Endothelial cell of umbilical vein (primary cell): ENCODE measurements at regions not wholly inside any gene's neighbourhood (a gene's known extent, or its start where the extent isn't known, plus 50 kb on each side); places are given as distances from the start of the nearest gene placed in this dataset.
"Not testable (repeated sequence)": the region's sequence is repeated elsewhere in the genome, so short reads cannot be mapped to it uniquely, and the experiment has no call there.

Experiments
- BruUV-seq: library from RNA; stranded (reverse); fragments of 400-500 nt; replicated peaks from 2 replicates; lab custom pipeline; 2021; lab: Mats Ljungman, UMichigan
- CTCF ChIA-PET: fragments of 300-600, 350-600 bp; sonication (Branson Sonifier 250); formaldehyde crosslinking; loops from one replicate; lab custom pipeline; 2021; ENCODE audit warnings: antibody characterized with exemption, inconsistent platforms; lab: Charles Lee
- POLR2A ChIA-PET: fragments of 300-600, 350-600 bp; sonication (Branson Sonifier 250); formaldehyde crosslinking; loops from one replicate; lab custom pipeline; 2021; ENCODE audit warnings: antibody characterized with exemption, inconsistent platforms; lab: Charles Lee
- DNase-seq: peaks from one replicate; pipeline ENCODE4 v3.0.0-alpha.2; 2011; ENCODE audit warnings: low read depth, low spot score
- FAIRE-seq: peaks from 2 replicates; lab custom pipeline; 2011; peaks lifted over from hg19 to GRCh38; lab: Jason Lieb, UNC
- H2AFZ ChIP-seq: 2 replicates; pipeline ENCODE4 v1.6.0; 2012; ENCODE audit warnings: low read depth, low read length, control low read depth, inconsistent platforms
- H3K27ac ChIP-seq: 2 replicates; pipeline ENCODE4 v1.5.1; 2011; ENCODE audit warnings: low read depth, mild to moderate bottlenecking, control low read depth, low read length, moderate library complexity; ENCODE audit not compliant: insufficient read depth
- H3K27me3 ChIP-seq, 2 experiments: 2 replicates each; pipeline versions ENCODE4 v1.6.0 to v1.6.1; 2011; ENCODE audit warnings: low read length in 2 of 2, mixed read lengths in 1 of 2; ENCODE audit not compliant: control insufficient read depth in 2 of 2, insufficient read depth in 2 of 2
- H3K36me3 ChIP-seq, 2 experiments: 2 replicates in 1 of 2; 3 replicates in 1 of 2; pipeline ENCODE4 v1.5.1; 2011; ENCODE audit warnings: low read length in 2 of 2, mild to moderate bottlenecking in 1 of 2, moderate library complexity in 1 of 2; ENCODE audit not compliant: control insufficient read depth in 2 of 2, insufficient read depth in 2 of 2; ENCODE audit errors: extremely low read depth in 1 of 2
- H3K4me1 ChIP-seq: 3 replicates; pipeline ENCODE4 v1.5.1; 2011; ENCODE audit warnings: mild to moderate bottlenecking, low read length; ENCODE audit not compliant: control insufficient read depth, insufficient read depth; ENCODE audit errors: extremely low read depth
- H3K4me2 ChIP-seq: 2 replicates; pipeline ENCODE4 v1.6.1; 2011; ENCODE audit warnings: low read length, control low read depth, mixed read lengths; ENCODE audit not compliant: insufficient read depth
- H3K4me3 ChIP-seq, 3 experiments: fragments of 200-600 bp in 1 of 3; sonication (generic), shearing (Covaris generic) in 1 of 3; replicated peaks in 1 of 3; 2 replicates each; pipeline ENCODE4 v1.5.1; 2011 to 2016; ENCODE audit warnings: control low read depth in 3 of 3, low read length in 3 of 3, mild to moderate bottlenecking in 2 of 3, inconsistent platforms in 1 of 3, low read depth in 1 of 3, moderate library complexity in 1 of 3; ENCODE audit not compliant: insufficient read depth in 1 of 3
- H3K79me2 ChIP-seq: 2 replicates; pipeline ENCODE4 v1.6.0; 2012; ENCODE audit warnings: low read length, inconsistent platforms; ENCODE audit not compliant: control insufficient read depth, insufficient read depth
- H3K9ac ChIP-seq: replicated peaks from 2 replicates; pipeline ENCODE3; 2011; ENCODE audit warnings: low read length, control low read depth; ENCODE audit not compliant: insufficient read depth; ENCODE audit errors: extremely low read depth
- H3K9me1 ChIP-seq: replicated peaks from 3 replicates; pipeline ENCODE4 v1.6.0; 2011; ENCODE audit warnings: mild to moderate bottlenecking, low read length; ENCODE audit not compliant: control insufficient read depth, insufficient read depth; ENCODE audit errors: extremely low read depth
- H3K9me3 ChIP-seq: replicated peaks from 2 replicates; pipeline ENCODE4 v1.5.1; 2012; ENCODE audit warnings: low read length, inconsistent platforms; ENCODE audit not compliant: control insufficient read depth, insufficient read depth
- H4K20me1 ChIP-seq: replicated peaks from 2 replicates; pipeline ENCODE3; 2011; ENCODE audit warnings: mild to moderate bottlenecking, low read length; ENCODE audit not compliant: control insufficient read depth, insufficient read depth; ENCODE audit errors: extremely low read depth
- CTCF ChIP-seq, 2 donors: IDR thresholded peaks; 1 replicate in 1 of 2; 2 replicates in 1 of 2; pipeline ENCODE4 v1.5.1; 2011; ENCODE audit warnings: low read length in 2 of 2, mild to moderate bottlenecking in 2 of 2, moderate library complexity in 2 of 2, control low read depth in 1 of 2, inconsistent platforms in 1 of 2, low read depth in 1 of 2; ENCODE audit not compliant: insufficient read depth in 1 of 2; ENCODE audit errors: extremely low read depth in 1 of 2
- EZH2 ChIP-seq: IDR thresholded peaks from 2 replicates; pipeline ENCODE4 v1.6.1; 2012; ENCODE audit warnings: borderline replicate concordance, low read depth, mild to moderate bottlenecking, moderate library complexity, low read length, inconsistent platforms; ENCODE audit not compliant: severe bottlenecking
- FOS ChIP-seq: IDR thresholded peaks from 2 replicates; pipeline ENCODE4 v1.6.1; 2011; ENCODE audit warnings: mild to moderate bottlenecking, low read length, moderate library complexity, borderline replicate concordance; ENCODE audit not compliant: insufficient read depth
- GATA2 ChIP-seq: IDR thresholded peaks from 2 replicates; pipeline ENCODE4 v1.7.0; 2011; ENCODE audit warnings: low read depth, mild to moderate bottlenecking, moderate library complexity, mixed read lengths, low read length; ENCODE audit not compliant: insufficient read length, insufficient read depth
- JUN ChIP-seq: IDR thresholded peaks from 2 replicates; pipeline ENCODE4 v1.6.1; 2011; ENCODE audit warnings: borderline replicate concordance, low read depth; ENCODE audit not compliant: insufficient read length, insufficient read depth
- MAX ChIP-seq: IDR thresholded peaks from 2 replicates; pipeline ENCODE4 v1.6.1; 2011; ENCODE audit not compliant: insufficient read depth, insufficient read length
- MYC ChIP-seq: IDR thresholded peaks from one replicate; pipeline ENCODE4 v1.6.1; 2011; ENCODE audit warnings: mild to moderate bottlenecking, low read depth, low read length
- POLR2A ChIP-seq: IDR thresholded peaks from 2 replicates; pipeline ENCODE4 v1.6.1; 2012; ENCODE audit warnings: low read depth, mild to moderate bottlenecking, control low read depth, low read length
- POLR2AphosphoS5 ChIP-seq: IDR thresholded peaks from 2 replicates; pipeline ENCODE4 v1.6.1; 2012; ENCODE audit warnings: low read depth, mild to moderate bottlenecking, control low read depth, low read length, moderate library complexity; ENCODE audit not compliant: insufficient read depth
- dilution Hi-C: fragments of 300-500 bp; cut with MboI; formaldehyde crosslinking; loops from one replicate; pipeline ENCODE4 v1.15.0; 2019; ENCODE audit warnings: low sequenced_read_pairs; ENCODE audit not compliant: extremely low pct_ligation_motif_present
- intact Hi-C: fragments of 100-400 bp; cut with micrococcal nuclease; formaldehyde crosslinking; loops from one replicate; pipeline ENCODE4 v1.10.0; 2022

DNA sequence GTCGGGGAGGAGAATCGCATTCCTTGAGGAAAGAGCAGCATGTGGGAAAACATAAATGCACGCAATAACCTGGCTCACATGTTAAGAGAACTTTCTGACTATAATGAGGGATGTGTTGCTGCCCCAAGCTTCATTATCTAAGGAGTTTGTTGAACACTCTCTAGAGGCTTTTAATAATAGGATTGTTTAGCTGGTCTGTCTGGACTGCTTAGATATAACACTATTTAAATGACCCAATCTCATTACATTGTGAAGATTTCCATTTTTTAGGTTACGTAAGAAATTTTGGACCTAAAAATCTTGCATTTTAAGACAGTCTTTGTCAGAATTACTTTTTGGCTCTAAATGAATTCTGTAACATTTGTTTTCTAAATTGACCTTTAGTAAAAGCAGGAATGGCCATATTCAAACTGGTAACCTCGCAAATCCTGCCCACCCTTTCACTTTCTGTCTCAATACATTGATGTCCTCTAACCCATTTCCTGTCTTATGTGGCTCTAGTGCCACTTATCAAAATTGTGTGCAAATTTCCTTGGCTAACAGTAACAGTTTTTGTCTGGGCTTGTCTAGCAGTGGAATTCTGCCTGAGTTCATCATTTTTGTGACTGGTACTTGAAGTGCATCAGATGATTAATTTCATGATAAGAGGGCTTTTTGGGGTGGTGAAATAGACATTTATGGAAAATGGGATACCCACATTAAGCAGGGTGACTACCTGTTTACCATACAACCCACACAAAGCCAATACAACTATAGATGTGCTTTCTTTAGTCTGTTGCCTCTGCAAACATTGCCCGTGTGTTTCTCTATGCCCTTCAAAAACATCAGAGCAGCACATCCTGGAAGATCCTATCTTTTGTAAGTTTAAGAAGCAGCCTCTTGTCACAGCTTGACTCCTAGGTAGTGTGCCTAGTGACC, 61.6 kb upstream of the IKBKE start:
- H4K20me1 ChIP-seq, H3K4me1 ChIP-seq, H3K9me1 ChIP-seq, H3K36me3 ChIP-seq, dilution Hi-C loops, H3K9ac ChIP-seq, H3K27ac ChIP-seq, H3K79me2 ChIP-seq, H3K27me3 ChIP-seq, CTCF ChIA-PET, H2AFZ ChIP-seq, H3K9me3 ChIP-seq, POLR2A ChIA-PET, DNase-seq, intact Hi-C loops, BruUV-seq, H3K4me2 ChIP-seq, H3K4me3 ChIP-seq: not testable (repeated sequence)
- FAIRE-seq = peak; percentile 40

- Histone ChIP-seq H3K27ac (no peak overlapping the region), H3K9me3 (no peaks in the 10 kb centered on the region), H3K79me2 (no peaks in the 10 kb centered on the region), H3K4me1 (peaks cover 4% of the 10 kb centered on the region), H3K36me3 (peaks cover 10 to 12% of the 10 kb centered on the region in 2 experiments), H3K9ac (no peak overlapping the region), H4K20me1 (no peaks in the 10 kb centered on the region), H3K4me3 (no peak overlapping the region), H3K9me1 (no peaks in the 10 kb centered on the region), H2AFZ (no peak overlapping the region), H3K27me3 (no peaks in the 10 kb centered on the region), H3K4me2 (no peak overlapping the region)
- FAIRE-seq = no peak
- ChIA-PET POLR2A (no interaction called here), CTCF (interaction anchor here (1.3 kb wide), 1 partner anchor 9 kb away, joined by 5 read pairs; no protein-coding TSS in a partner anchor)
- BruUV-seq = no TSS peak
- TF ChIP-seq GATA2 (no peak), MYC (no peak), POLR2A (no peak), MAX (no peak), FOS (no peak), CTCF (IDR thresholded peaks at IDR 0.05; ENCODE audit: extremely low read depth in 1 of 2, insufficient read depth in 1 of 2, low read depth in 1 of 2, low read length in 2 of 2) (no peak), POLR2AphosphoS5 (no peak), EZH2 (no peak), JUN (no peak)
- no peak for DNase-seq
- intact Hi-C loops (no loop called here), dilution Hi-C loops (no loop called here)
These were observed 59.0 kb upstream of the IKBKE start for GRCh38 chr1:206411321-206411720.
